Neural crest cell (in vitro differentiated cells): ENCODE measurements at regions not wholly inside any gene's neighbourhood (a gene's known extent, or its start where the extent isn't known, plus 50 kb on each side); places are given as distances from the start of the nearest gene placed in this dataset.

Experiments
- DNase-seq: peaks from one replicate; pipeline ENCODE4 v3.0.0; 2021; ENCODE audit warnings: low read depth, mixed read lengths, low spot score
- H3K27ac Mint-ChIP-seq: one replicate; pipeline ENCODE4 v1.8.0; 2021; ENCODE audit warnings: mild to moderate bottlenecking, mixed read lengths; ENCODE audit not compliant: unreplicated experiment
- H3K27me3 Mint-ChIP-seq: 2 replicates; pipeline ENCODE4 v1.8.0; 2021; ENCODE audit warnings: low read depth, mild to moderate bottlenecking, mixed read lengths
- H3K36me3 Mint-ChIP-seq: 2 replicates; pipeline ENCODE4 v1.8.0; 2021; ENCODE audit warnings: low read depth, mild to moderate bottlenecking, mixed read lengths
- H3K4me1 Mint-ChIP-seq: 2 replicates; pipeline ENCODE4 v1.8.0; 2021; ENCODE audit warnings: mixed read lengths
- H3K4me3 Mint-ChIP-seq: one replicate; pipeline ENCODE4 v1.8.0; 2021; ENCODE audit warnings: mild to moderate bottlenecking, mixed read lengths
- H3K9me3 Mint-ChIP-seq: 2 replicates; pipeline ENCODE4 v1.8.0; 2021; ENCODE audit warnings: mixed read lengths
- TF ChIP-seq, protein P1 (sequence below): fragments of 200-600 bp; sonication (generic); conservative IDR thresholded peaks from 2 replicates; pipeline ENCODE4 v1.5.0; 2021; ENCODE audit warnings: antibody characterized with exemption, mild to moderate bottlenecking

DNA sequence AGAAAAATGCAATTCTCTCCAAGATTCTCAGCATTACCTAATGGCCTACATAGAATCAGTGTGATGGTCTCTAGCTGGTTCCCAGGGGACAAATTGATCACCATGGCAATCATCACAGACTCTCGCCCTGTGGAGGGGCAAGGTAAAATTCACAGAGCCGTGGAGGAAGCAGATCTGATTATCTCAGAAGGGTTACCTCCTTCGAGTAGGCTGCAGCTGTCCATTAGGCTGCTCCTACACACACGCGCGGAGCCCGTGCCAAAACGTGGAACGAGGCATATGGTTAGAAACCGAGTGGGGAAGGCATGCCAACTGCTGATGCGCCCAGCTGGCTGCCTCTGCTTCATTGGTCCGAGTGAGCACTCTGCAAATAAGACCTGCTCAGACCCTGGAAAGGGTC, 52.8 kb upstream of the PTER start:
- Mint-ChIP-seq H3K9me3 (no peaks in the 10 kb centered on the region), H3K4me1 (no peaks in the 10 kb centered on the region), H3K27ac (no peak overlapping the region), H3K4me3 (no peak overlapping the region), H3K27me3 (peaks cover 10% of the 10 kb centered on the region), H3K36me3 (no peaks in the 10 kb centered on the region)
- DNase-seq, result no peak
- TF ChIP-seq, protein P1, sequence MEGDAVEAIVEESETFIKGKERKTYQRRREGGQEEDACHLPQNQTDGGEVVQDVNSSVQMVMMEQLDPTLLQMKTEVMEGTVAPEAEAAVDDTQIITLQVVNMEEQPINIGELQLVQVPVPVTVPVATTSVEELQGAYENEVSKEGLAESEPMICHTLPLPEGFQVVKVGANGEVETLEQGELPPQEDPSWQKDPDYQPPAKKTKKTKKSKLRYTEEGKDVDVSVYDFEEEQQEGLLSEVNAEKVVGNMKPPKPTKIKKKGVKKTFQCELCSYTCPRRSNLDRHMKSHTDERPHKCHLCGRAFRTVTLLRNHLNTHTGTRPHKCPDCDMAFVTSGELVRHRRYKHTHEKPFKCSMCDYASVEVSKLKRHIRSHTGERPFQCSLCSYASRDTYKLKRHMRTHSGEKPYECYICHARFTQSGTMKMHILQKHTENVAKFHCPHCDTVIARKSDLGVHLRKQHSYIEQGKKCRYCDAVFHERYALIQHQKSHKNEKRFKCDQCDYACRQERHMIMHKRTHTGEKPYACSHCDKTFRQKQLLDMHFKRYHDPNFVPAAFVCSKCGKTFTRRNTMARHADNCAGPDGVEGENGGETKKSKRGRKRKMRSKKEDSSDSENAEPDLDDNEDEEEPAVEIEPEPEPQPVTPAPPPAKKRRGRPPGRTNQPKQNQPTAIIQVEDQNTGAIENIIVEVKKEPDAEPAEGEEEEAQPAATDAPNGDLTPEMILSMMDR, result no peak

DNA sequence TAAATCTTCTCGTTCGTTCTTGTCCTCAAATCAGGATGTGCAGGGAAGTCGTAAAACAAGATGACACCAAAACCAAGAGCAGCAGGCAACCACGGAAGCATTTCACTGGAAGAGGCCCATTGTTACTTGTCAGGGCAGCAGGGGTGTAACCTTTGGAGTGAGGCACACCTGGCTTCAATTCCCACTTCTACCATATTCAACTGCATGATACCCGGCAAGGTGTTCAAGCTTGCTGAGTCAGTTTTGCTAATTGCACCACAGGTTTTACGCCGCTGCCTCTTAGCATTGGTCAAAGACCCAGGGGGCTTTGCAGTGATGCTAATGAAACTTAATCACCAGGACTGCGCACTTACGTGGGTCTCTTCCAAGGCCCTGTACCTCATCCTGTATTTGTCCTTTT, 50.0 kb upstream of the PTER start:
- no peak overlapping the region for H3K4me3 Mint-ChIP-seq
- H3K27me3 Mint-ChIP-seq, result peaks cover 9% of the 10 kb centered on the region
- TF ChIP-seq, protein P1, result no peak
- no peaks in the 10 kb centered on the region for H3K4me1 Mint-ChIP-seq
- H3K9me3 Mint-ChIP-seq, result no peaks in the 10 kb centered on the region
- H3K27ac Mint-ChIP-seq, result no peak overlapping the region
- DNase-seq, result no peak
- H3K36me3 Mint-ChIP-seq, result no peaks in the 10 kb centered on the region
